GM23338 (cell line): ENCODE measurements at regions not wholly inside any gene's neighbourhood (a gene's known extent, or its start where the extent isn't known, plus 50 kb on each side); places are given as distances from the start of the nearest gene placed in this dataset.
A peak's percentile ranks its signal among the peaks of the same experiment; 100 is the strongest.

ENCODE experiments used
- ATAC-seq: fragments of 200-7000 bp; cut with Tn5 transposase; 3 replicates; pipeline ENCODE4 v1.9.1; 2020
- DNase-seq: peaks from one replicate; pipeline ENCODE4 v3.0.0-alpha.2; 2015; ENCODE audit warnings: low spot score
- H2AFZ ChIP-seq: fragments of 200-600 bp; sonication (generic); 2 replicates; pipeline ENCODE4 v1.8.0; 2016; ENCODE audit warnings: antibody characterized with exemption, mild to moderate bottlenecking, moderate library complexity
- H3F3A ChIP-seq: fragments of 200-600 bp; sonication (generic); replicated peaks from 2 replicates; pipeline ENCODE4 v1.8.0; 2017; ENCODE audit warnings: antibody characterized with exemption, mixed run types, low read depth
- H3K27ac ChIP-seq: fragments of 200-600 bp; sonication (generic); 2 replicates; pipeline ENCODE4 v1.6.1; 2016; ENCODE audit warnings: low read depth
- H3K27me3 ChIP-seq: fragments of 200-600 bp; sonication (generic); 2 replicates; pipeline ENCODE4 v1.8.0; 2016; ENCODE audit warnings: mild to moderate bottlenecking, mixed run types, moderate library complexity; ENCODE audit not compliant: insufficient read depth
- H3K36me3 ChIP-seq: fragments of 200-600 bp; sonication (generic); 2 replicates; pipeline ENCODE4 v1.8.0; 2016; ENCODE audit warnings: mild to moderate bottlenecking; ENCODE audit not compliant: insufficient read depth
- H3K4me1 ChIP-seq: fragments of 200-600 bp; sonication (generic); 2 replicates; pipeline ENCODE4 v1.8.0; 2016; ENCODE audit warnings: mild to moderate bottlenecking, moderate library complexity; ENCODE audit not compliant: insufficient read depth
- H3K4me2 ChIP-seq: fragments of 200-600 bp; sonication (generic); 2 replicates; pipeline ENCODE4 v1.7.1; 2017; ENCODE audit warnings: mixed run types
- H3K4me3 ChIP-seq: fragments of 200-600 bp; sonication (generic); 2 replicates; pipeline ENCODE4 v1.6.1; 2016; ENCODE audit warnings: mixed run types
- H3K79me2 ChIP-seq: fragments of 200-600 bp; sonication (generic); replicated peaks from 2 replicates; pipeline ENCODE4 v1.8.0; 2017; ENCODE audit warnings: mild to moderate bottlenecking; ENCODE audit not compliant: insufficient read depth
- H3K9me2 ChIP-seq: fragments of 200-600 bp; sonication (generic); 2 replicates; pipeline ENCODE4 v1.8.0; 2017; ENCODE audit not compliant: insufficient read depth
- H4K20me1 ChIP-seq: fragments of 200-600 bp; sonication (generic); replicated peaks from 2 replicates; pipeline ENCODE4 v1.8.0; 2017; ENCODE audit warnings: mild to moderate bottlenecking; ENCODE audit not compliant: insufficient read depth
- H3K27ac Mint-ChIP-seq: 2 replicates; pipeline ENCODE4 v1.8.0; 2020; ENCODE audit warnings: inconsistent platforms, mild to moderate bottlenecking, moderate library complexity, mixed read lengths
- H3K27me3 Mint-ChIP-seq: 3 replicates; pipeline ENCODE4 v1.8.0; 2022; ENCODE audit warnings: low read depth, mild to moderate bottlenecking, moderate library complexity, mixed read lengths, inconsistent platforms; ENCODE audit not compliant: insufficient read depth, poor library complexity
- H3K36me3 Mint-ChIP-seq: 3 replicates; pipeline ENCODE4 v1.8.0; 2021; ENCODE audit warnings: low read depth, mild to moderate bottlenecking, inconsistent platforms, moderate library complexity, mixed read lengths
- H3K4me1 Mint-ChIP-seq: 3 replicates; pipeline ENCODE4 v1.8.0; 2020; ENCODE audit warnings: mild to moderate bottlenecking, inconsistent platforms, mixed read lengths
- H3K4me3 Mint-ChIP-seq: 3 replicates; pipeline ENCODE4 v1.8.0; 2021; ENCODE audit warnings: moderate library complexity, mild to moderate bottlenecking, inconsistent platforms, mixed read lengths
- H3K9me3 Mint-ChIP-seq: 3 replicates; pipeline ENCODE4 v1.8.0; 2020; ENCODE audit warnings: moderate library complexity, mild to moderate bottlenecking, inconsistent platforms, mixed read lengths
- CREB1 ChIP-seq: fragments of 250-450 bp; sonication (Bioruptor Pico); IDR thresholded peaks from 2 replicates; pipeline ENCODE4 v1.5.0; 2020; ENCODE audit warnings: low read depth, mild to moderate bottlenecking, moderate library complexity
- CTCF ChIP-seq, 2 experiments: fragments of 200-600 bp in 1 of 2; sonication (generic) in 1 of 2; conservative IDR thresholded peaks; 2 replicates each; pipeline versions ENCODE4 v1.5.1 to v1.6.1; 2016 to 2017; ENCODE audit warnings: antibody characterized with exemption in 2 of 2, low read depth in 2 of 2, mild to moderate bottlenecking in 2 of 2, moderate library complexity in 1 of 2
- ETS1 ChIP-seq: IDR thresholded peaks from 2 replicates; pipeline ENCODE4 v1.6.1; 2016; ENCODE audit warnings: antibody characterized with exemption
- EZH2 ChIP-seq: fragments of 200-600 bp; sonication (generic); IDR thresholded peaks from one replicate; pipeline ENCODE4 v1.8.0; 2017; ENCODE audit warnings: antibody characterized with exemption, mild to moderate bottlenecking, low read depth; ENCODE audit not compliant: unreplicated experiment
- EZH2phosphoT487 ChIP-seq: fragments of 200-600 bp; sonication (generic); IDR thresholded peaks from one replicate; pipeline ENCODE4 v1.8.1; 2018; ENCODE audit warnings: antibody characterized with exemption; ENCODE audit not compliant: unreplicated experiment
- JUNB ChIP-seq: IDR thresholded peaks from one replicate; pipeline ENCODE4 v1.6.1; 2016; ENCODE audit warnings: antibody characterized with exemption; ENCODE audit not compliant: unreplicated experiment
- NANOG ChIP-seq: IDR thresholded peaks from 2 replicates; pipeline ENCODE4 v1.6.1; 2016; ENCODE audit warnings: antibody characterized with exemption, borderline replicate concordance
- POLR2AphosphoS5 ChIP-seq: IDR thresholded peaks from 2 replicates; pipeline ENCODE4 v1.6.1; 2016; ENCODE audit warnings: antibody characterized with exemption, low read depth
- REST ChIP-seq: IDR thresholded peaks from one replicate; pipeline ENCODE4 v1.6.1; 2018; ENCODE audit warnings: antibody characterized with exemption; ENCODE audit not compliant: unreplicated experiment
- STAT1 ChIP-seq: IDR thresholded peaks from one replicate; pipeline ENCODE4 v1.6.1; 2016; ENCODE audit warnings: antibody characterized with exemption; ENCODE audit not compliant: unreplicated experiment
- ZNF114 ChIP-seq: fragments of 250-450 bp; sonication (Bioruptor Pico); IDR thresholded peaks from 2 replicates; pipeline ENCODE4 v1.5.0; 2020; ENCODE audit warnings: mild to moderate bottlenecking, moderate library complexity
- ZNF331 ChIP-seq: fragments of 250-450 bp; sonication (Bioruptor Pico); IDR thresholded peaks from 2 replicates; pipeline ENCODE4 v1.5.0; 2020; ENCODE audit warnings: low read depth, mild to moderate bottlenecking, moderate library complexity

GRCh38 chr6:132936646-132937045 lies 122.3 kb downstream of the RPS12 start (continued):
- TF ChIP-seq ZNF114 (no peak), POLR2AphosphoS5 (no peak), CREB1 (CRISPR knock-in tag) (no peak), JUNB (no peak), EZH2phosphoT487 (no peak), REST (no peak), NANOG (no peak), STAT1 (no peak), ZNF331 (CRISPR knock-in tag) (no peak), EZH2 (no peak), ETS1 (no peak)

GRCh38 chr6:132937466-132937906 lies 123.1 kb downstream of the RPS12 start:
- Mint-ChIP-seq H3K4me3 (no peak overlapping the region), H3K9me3 (no peaks in the 10 kb centered on the region), H3K27me3 (no peaks in the 10 kb centered on the region), H3K36me3 (no peaks in the 10 kb centered on the region), H3K27ac (no peak overlapping the region), H3K4me1 (peaks cover 14% of the 10 kb centered on the region)
- Histone ChIP-seq H3K27me3 (no peaks in the 10 kb centered on the region), H2AFZ (no peak overlapping the region), H3F3A (no peaks in the 10 kb centered on the region), H4K20me1 (no peaks in the 10 kb centered on the region), H3K4me3 (no peak overlapping the region), H3K9me2 (peaks cover 9% of the 10 kb centered on the region; the same call in 1 of the 2 replicates), H3K79me2 (no peaks in the 10 kb centered on the region), H3K27ac (no peak overlapping the region), H3K4me2 (no peak overlapping the region), H3K4me1 (0 out of 2 replicates have a peak, but pooled peaks cover 5% of the 10 kb centered on the region), H3K36me3 (no peaks in the 10 kb centered on the region)
- peak; percentile 88 for ATAC-seq
- no peak for TF ChIP-seq CREB1 (CRISPR knock-in tag)
- peak; percentile 81 for TF ChIP-seq CTCF (conservative IDR thresholded peaks at IDR 0.05; ENCODE audit: low read depth in 2 of 2)
- peak; percentile 94 for DNase-seq
